NCI-H1930 (cell line): ENCODE measurements at regions not wholly inside any gene's neighbourhood (a gene's known extent, or its start where the extent isn't known, plus 50 kb on each side); places are given as distances from the start of the nearest gene placed in this dataset.

Experiments
- DNase-seq, 2 experiments: peaks; one replicate each; lab custom pipeline; 2025; lab: John Stamatoyannopoulos, UW

DNA sequence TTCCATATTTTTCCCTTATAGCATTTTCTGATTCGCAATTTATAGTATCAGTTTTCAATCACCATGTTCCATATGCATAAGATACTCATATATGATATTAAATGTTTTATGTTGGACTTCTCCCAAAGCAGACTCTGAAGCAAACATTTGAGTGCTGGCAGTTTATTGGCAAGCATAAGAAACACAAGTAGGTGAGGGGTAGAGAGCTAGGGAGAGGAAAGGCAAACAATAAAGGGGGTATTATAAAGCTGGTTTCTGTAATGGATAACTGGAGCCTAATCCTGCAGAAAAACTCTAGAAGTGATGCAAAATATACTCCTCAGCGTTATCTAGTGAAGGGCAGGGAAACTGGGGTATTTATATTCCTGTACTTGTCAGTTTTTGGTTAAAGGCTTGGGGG is 491.5 kb upstream of the TGFBR2 start:
- no peak for DNase-seq

DNA sequence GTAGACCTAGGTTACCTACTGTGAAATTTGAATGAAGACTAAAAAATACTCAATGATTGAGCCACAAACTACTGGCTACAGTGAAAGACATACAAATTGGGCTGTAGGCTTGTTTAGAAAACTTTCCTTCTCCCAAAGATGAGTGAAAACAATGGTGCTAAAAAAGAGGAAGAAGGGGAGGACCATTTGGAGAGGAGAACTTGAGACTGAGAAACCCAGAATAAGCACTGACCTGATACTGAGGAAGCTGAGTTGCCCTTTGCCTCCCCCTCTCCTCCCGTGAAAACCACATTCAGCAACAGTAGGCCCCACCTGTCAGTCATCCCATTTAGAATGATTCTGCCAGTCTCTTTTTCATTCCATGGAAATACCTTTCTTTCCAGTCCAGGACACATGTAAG is 484.0 kb upstream of the TGFBR2 start:
- no peak for DNase-seq

DNA sequence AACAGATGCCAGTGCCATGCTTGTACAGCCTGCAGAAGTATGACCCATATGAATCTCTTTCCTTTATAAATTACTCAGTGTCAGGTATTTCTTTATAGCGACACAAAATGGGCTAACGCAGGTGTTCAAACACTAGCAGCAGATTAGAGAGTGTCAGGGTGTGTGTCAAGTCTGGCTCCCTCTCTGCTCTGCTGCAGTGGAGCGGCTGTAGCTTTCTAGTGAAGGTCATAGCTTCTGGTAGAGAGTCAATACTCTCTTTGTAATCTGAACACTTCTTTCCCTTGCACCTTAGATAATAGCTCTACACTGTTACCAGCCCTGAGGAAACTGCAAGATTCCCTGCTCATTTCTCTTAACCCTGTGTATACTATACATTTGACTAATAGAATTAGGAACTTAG is 483.2 kb upstream of the TGFBR2 start:
- no peak for DNase-seq

DNA sequence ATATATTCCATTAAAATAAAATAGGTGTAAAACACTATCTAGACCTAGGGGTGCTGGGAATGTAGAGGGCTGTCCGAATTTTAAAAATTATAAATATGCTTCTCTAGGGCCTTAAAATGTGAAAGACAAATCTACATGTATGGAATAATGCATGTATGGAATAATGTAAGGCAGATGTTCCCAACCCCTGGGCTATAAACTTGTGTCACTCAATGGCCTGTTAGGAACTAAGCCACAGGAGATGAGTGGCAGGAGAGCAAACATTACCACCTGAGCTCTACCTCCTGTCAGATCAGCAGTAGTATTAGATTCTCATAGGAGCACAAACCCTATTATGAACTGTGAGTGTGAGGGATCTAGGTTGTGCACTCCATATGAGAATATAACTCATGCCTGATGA is 482.6 kb upstream of the TGFBR2 start:
- no peak for DNase-seq

DNA sequence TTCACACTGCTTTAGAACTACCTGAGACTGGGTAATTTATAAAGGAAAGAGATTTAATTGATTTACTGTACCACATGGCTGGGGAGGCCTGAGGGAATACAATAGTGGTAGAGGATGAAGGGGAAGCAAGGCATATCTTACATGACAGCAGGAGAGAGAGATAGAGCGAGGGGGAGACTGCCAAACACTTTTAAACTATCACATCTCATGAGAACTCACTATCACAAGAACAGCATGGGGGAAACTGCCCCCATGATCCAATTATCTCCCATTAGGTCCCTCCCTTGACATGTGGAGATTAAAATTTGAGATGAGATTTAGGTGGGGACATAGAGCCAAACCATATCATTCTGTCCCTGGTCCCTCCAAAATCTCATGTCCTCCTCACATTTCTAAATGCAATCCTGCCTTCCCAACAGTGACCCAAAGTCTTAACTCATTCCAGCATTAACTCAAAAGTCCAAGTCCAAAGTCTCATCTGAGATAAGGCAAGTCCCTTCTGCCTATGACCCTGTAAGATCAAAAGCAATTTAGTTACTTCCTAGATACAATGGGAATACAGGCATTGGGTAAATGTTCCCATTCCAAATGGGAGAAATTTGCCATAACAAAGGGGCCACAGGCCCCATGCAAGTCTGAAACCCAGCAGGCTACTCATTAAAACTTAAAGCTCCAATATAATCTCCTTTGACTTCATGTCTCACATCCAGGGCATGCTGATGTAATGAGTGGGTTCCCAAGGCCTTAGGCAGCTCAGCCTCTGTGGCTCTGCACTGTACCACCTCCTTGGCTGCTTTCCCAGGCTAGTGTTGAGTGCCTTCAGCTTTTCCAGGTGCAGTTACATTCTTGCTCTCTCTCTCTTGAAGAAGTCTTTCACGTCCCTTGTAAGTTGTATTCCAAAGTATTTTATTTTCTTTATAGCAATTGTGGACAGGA is 481.7 kb upstream of the TGFBR2 start:
- DNase-seq: no peak

DNA sequence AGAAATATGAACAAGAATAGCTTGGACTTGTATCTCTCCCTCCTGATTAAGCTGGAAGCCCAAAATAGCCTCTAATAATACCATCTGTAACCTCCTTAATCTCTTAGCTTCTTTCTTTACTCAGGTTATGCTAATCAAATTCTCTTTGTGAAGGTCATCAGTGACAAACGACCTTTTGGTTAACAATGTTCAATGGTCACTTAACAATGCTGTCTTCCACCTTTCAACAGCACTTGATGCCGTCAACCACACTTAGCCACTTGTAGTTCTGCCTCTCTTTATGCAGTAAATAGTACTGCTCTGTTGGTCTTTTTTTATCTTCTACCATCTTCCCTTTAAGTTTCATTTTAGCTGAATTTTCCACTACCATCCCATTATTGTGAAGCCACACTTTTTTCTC is 476.6 kb upstream of the TGFBR2 start:
- DNase-seq: no peak

DNA sequence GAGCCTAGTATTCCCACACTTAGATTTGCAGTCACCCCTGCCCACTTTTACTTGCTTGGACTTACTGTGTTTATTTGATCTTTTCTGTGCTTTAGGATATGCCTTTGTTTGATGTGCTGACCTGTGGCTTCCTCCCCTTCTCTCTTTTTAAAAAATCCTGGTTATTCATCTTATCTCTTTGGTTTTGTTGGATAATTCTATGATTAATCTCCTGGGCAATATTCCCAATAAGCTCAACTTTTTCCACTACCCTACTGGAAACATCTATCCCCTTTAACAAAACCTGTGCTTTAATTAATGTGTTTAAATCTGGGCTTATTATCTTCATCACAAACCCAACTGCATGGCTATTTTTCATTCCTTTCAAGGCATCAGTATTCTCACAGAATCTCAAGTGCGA is 476.0 kb upstream of the TGFBR2 start:
- no peak for DNase-seq

DNA sequence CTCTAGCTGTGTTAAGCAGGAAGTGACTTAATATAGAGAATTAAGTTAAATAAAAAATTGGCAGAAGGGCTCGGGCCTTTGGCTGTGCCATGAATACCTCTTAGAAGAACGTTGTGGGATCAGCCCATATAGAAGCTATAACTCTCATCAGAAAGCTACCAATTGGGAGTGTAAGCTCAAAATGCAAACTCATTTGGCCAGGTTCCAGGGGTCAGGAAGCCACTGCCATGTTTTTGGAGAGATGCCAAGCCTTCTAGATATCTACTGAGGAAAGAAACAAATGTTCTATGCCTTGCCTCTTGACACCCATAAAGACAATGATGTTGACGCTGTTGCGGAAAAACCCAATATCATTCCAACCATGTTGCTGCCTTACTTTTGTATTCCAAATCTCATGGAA is 475.2 kb upstream of the TGFBR2 start:
- DNase-seq: no peak

DNA sequence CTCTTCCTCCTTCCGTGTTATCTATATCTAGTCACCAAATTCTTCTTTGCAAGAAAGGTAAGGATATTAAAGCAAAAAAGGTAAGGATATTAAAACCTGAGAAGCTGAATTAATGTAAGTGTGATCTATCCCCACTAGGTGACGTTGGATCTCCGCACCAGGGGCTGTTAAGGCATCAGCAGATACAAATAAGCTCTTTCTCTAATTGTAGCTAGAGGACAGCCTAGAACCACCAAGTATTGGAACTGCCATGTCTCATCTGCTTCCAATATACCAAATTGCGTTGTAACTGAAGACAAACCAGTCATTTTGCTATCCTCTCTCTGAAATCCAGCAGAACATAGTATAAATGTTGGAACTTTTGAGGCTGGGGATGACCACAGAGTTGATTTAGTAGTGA is 471.2 kb upstream of the TGFBR2 start:
- no peak for DNase-seq

DNA sequence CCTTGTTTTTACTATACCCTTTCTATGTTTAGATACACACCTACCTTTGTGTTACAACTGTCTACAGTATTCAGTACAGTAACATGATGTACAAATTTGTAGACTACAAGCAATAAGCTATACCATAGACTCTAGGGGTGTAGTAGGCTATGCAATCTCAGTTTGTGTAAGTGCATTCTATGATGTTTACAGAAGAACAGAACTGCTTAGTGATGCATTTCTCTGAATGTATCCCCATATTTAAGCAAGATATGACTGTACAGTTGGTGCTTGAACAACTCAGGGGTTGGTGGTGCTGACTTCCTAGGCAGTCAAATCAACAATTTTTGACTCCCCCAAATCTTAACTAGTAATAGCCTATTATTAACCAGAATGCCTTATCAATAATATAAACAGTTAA is 467.1 kb upstream of the TGFBR2 start:
- DNase-seq: no peak

DNA sequence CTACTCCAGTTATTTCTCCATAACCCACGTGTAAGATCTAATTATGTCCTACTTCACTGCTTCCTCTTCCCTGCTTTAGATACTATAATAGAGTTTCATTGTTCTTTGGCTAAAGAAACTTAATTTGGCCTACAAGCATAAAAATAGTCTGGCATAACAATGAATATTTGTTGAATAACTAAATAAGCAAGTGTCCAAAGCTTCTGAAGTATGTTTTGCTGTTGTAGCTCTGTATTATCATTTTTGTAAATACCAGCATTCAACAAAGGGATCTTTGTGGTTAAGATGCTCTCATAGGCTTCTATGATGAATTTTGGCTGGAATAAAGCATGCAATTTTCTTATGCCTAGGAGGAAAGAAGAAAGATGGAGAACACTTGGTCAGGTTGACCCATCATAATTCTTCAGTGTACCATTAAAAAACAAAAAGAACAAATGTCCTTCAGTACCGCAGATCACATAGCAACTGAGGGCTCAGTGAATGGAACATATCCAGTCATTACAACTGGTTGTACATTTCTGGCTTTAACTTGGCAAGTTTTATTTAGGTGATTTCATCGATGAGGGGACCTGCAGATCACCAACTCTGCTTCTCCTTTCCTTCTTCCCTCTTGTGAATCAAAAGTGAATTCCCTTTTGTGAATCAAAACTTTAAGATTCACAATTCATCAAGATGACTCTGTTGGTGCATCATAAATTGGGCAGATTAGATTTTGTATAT is 465.9 kb upstream of the TGFBR2 start:
- DNase-seq: no peak

DNA sequence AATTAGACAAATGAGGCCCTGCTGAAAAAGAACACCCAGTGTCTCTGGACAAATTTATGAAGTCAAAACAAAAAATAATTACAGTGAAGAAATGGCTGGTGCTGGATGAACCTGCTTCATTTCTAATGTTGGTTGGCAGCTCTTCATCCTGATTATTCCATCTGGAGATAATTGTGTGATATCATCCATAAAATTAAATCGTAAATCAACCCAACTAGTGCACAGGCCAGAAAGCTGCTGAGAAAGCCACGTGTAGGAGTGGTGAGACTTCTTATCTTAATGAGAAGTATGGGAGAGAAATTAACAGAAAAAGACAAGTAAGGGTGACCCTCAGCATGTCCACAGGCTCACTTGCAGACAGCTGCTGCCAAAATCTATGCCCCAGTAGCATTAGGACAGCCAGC is 465.2 kb upstream of the TGFBR2 start:
- DNase-seq: no peak

DNA sequence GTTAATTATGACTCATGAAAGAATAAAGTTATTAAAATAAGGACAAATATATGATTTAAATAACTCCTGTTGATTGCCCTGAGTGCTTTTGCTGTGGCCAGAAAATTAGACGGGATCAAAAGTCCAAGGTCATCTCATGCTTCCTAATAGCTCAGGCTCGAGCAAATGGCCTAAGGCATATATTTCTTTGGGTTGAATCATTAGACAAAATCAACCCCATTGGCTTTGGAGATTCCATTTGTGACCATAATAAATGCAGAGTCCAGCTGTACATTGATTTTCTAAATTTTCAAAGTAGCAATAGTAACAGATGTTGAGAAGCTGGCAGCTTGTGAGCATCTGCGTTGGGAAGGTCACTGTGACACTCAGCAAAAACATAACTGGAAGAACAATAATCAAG is 464.5 kb upstream of the TGFBR2 start:
- no peak for DNase-seq

DNA sequence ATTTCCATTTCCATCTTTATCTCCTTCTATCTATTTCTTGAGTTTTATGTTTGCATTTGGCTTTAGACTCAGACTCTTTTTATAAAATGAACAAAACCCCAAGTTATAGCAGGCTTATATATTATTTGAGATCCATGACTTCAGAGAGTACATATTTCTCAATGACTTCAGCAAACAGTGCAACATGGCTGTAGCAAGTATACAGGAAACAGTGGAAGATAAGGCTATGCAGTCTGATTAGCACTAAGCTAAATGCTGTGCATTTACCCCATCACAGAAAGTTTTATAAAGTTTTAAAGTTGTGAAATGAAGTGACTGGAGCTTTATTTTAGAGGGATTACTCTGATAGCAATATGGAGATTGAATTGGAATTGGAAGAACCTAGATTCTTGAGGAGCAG is 463.5 kb upstream of the TGFBR2 start:
- no peak for DNase-seq

DNA sequence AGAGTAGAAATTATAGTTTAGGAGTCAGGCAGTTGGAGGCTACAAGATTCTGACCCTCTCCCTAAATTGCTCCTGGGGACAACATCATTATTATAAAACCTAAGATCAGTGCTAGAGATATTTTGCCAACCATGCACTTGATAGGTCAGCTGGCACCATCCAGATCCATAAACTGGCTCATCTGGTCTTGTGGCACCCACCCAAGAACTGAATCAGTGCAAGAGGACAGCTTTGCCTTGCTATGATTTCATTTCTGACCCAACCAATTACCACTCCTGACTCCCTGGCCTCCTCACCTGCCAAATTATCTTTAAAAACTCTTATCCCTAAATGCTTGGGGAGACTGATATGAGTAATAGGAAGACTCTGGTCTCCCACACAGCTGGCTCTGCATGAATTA is 461.1 kb upstream of the TGFBR2 start:
- no peak for DNase-seq

DNA sequence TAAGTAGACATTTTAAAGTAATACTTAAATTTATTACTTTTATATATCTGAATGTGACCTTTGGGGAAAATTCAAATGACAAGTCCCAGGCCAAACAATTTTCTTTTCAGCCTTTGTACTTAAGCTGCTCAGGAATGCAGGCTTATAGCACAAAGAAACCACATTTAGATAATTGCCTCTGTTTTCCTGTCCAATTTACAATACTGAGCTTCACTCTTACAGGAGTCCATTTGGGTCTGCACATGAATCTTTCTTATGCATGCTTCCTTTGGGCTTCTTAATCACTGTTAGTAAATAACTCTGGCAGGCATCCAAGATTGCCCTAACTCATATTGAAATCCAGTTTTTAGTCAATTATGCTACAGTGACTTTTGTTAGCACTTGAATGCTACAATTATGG is 459.4 kb upstream of the TGFBR2 start:
- DNase-seq: no peak

DNA sequence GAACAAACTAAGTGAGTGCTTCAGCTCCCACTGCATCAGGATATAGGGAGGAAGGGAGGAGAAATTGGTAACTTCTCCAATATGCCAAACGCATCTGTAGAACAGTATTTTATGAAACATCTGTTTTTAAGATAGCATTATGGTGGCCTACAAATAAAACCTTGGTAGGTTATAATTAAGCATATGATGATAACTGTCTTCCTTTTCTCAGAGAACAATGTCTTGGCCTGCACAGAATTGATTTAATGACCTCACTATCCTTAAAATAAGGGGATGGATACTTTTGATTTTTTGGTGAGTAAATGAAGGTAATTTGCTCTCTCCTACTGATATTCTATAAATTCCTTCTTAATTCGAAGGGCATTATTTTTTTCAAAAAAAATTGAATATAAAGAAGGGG is 451.5 kb upstream of the TGFBR2 start:
- DNase-seq: no peak

DNA sequence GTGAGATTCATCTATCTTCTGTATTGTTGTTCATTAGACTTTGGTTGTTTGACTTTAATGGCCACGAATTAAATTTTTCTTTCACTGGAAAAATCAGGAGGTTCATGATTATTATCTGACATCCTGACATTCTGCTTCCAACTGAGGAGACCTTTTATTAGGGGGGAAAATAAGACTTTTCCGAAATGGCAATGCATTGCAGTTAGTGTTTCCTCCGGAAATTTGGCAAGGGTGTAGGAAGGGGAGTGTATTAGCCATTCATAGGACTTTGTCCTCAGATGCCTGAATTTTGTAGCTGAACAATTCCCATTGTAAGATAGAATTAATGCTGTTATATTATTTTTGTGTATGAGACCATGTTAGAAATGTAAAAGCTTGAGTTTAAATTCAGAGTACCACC is 450.6 kb upstream of the TGFBR2 start:
- DNase-seq: no peak

DNA sequence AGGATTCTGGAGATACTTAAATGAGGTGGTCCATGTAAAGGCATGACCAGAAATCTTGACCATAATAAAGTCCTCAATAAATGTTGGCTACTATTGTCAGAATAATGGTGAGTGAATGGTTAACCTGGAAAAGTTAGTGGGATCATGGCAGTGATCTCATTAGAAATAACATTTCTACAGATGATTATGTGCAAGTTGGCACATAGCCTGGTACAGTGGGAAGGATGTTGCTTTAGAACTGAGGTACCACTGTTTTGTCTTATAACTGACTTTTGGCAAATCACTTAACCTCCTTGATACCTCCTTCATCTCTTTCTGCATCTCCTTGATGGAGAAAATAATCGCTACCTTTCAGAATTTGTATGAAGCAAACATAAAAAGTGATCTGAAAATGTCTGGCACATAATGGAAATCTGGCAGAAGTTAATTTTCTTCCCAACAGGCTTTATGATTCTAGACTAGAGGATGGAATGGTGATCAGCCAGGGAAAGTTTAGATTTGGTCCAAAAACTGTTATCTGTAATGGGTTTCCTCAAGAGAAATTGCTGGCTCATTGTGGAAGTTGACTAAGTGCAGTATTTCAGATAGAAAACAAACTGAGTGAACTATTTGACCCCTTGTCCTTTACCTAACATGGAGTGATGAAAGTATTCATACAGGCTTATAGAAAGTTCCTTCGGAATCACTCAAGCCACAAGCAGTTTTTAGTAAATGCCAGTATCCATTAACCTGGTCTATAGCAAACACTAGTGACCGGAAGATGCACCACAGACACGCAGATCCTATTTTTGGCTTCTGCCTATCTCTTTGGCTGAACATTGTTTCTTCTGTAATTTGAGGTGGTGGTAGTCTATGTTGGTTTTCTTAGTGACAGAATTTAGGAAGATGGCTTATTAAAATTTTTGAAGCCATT is 449.6 kb upstream of the TGFBR2 start:
- DNase-seq: no peak

DNA sequence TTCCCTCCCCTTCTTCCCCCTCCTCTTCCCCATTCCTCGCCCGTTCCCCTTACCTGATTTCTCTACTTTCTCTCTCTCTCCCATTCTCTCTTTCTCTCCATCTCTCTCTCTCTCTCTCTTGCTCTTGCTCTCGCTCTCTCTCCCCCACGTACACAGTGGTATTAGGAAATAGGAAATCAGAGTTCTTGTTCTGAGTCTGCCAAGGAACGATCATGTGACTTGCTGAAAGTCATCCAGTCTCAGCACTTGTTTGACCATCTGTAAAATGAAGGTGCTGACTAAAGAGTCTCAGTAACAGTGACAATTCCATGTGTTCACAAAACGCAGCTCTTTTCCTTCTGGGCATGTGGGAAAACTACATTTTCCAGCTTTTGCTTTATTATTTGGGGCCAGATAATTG is 445.0 kb upstream of the TGFBR2 start:
- DNase-seq: no peak

DNA sequence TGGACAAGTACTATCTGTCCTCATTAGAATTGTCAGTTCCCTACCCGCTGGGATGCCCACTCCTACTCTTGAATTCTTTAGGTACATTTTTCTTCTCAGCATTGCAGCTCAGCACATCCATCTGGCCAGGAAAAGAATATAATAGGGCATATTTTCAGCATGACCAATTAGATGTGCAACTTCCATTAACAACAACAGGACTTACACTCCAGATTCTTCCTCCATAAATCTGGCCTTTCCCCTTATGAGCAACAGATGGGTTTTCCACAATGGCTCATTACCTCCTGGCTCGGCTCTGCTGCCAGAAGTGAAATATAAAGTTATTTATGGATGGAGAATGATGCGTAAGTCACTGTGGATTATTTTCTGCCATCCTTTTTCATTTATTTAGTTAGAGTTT is 443.8 kb upstream of the TGFBR2 start:
- DNase-seq: no peak

DNA sequence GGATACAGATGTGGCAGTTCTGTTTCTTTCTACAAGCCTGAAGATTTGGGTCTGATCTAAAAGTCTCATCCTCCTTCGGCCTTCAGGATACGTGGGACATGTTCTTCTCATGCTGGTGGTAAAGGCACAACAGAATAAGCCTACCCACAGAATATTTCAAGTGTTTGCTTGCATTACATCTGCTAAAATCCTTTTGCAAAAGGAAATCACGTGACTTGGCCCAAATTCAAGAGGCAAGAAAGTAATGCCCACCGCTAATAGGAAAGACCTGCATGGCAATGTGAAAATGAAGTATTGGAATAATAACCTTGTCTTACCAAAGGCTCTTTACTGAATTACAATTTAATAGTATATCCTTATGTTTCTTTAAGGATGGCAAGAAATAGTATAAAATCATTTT is 439.9 kb upstream of the TGFBR2 start:
- no peak for DNase-seq
